SKM-1 (cell line): ENCODE measurements at regions not wholly inside any gene's neighbourhood (a gene's known extent, or its start where the extent isn't known, plus 50 kb on each side); places are given as distances from the start of the nearest gene placed in this dataset.
"Not testable (repeated sequence)": the region's sequence is repeated elsewhere in the genome, so short reads cannot be mapped to it uniquely, and the experiment has no call there.

ENCODE experiments used
- DNase-seq: peaks from one replicate; lab custom pipeline; 2025; ENCODE audit not compliant: unreplicated experiment; lab: John Stamatoyannopoulos, UW

DNA sequence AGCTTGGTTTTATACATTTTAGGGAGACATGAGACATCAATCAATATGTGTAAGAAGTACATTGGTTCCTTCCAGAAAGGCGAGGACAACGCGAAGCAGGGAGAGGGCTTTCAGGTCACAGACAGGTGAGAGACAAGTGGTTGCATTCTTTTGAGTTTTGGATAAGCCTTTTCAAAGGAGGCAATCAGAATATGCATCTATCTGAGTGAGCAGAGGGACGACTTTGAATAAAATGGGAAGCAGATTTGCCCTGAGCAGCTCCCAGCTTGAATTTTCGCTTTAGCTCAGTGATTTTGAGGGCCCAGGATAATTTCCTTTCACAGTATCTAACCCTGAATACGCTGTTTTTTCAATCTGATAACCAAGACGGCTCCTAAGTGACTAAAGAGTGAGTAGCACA is 82.5 kb upstream of the MYO3A start:
- DNase-seq, result no peak

GRCh38 chr10:25852364-25852941 is 81.6 kb upstream of the MYO3A start:
- DNase-seq, result no peak

DNA sequence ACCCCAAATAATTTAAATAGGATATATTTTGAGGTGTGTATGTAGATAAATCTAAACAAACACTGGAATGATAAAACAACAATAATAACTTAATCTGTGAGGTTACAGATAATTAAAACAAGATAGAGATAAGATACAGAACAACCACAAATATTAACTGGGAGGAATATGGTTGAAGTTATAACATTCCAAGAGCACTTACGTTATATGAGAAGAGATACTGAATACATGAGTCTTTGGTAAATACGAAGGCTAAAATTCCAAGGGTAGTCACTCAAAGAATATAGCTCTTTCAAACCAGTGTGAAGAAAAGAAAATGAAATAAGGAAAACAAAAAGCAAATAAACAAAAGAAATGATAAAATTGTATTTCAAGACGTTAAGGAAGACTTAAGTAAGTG is 76.0 kb upstream of the MYO3A start:
- DNase-seq, result no peak

DNA sequence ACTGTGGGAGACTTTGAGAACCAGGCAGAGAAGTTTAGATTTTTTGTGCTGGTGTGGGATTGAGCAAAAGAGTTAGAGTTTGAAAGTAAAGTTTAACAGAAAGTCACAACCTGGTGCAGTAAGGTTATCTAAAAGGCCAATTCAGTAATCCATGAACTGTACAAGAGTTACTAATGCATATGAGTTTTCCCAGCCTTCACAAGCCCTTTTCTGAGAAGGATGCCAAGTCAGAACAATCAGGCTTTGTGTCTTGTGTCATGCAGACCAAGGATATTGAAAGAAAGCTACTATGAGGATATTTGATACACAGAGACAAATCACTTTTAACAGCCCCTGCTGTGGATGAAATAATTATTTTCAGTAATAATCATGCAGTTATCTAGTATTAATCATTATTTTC is 68.8 kb upstream of the MYO3A start:
- DNase-seq, result no peak

DNA sequence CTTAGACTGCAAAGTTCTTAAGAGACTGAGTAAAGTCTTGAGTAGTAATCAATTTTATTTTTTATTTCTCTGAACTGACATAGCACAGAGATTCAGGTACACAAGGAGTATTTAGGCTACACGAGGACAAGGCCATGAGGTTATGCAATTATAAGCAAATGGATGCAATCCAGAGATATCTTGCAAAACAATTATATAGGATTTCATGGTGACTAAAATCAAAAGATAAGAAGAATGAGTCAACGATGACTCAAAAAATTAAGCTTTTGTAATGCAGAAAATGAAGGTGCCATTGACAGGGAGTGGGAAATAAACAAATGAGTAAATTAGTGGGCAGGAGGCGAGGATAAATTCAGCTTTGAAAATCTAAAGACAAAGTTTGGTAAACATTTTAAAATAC is 66.7 kb upstream of the MYO3A start:
- no peak for DNase-seq

DNA sequence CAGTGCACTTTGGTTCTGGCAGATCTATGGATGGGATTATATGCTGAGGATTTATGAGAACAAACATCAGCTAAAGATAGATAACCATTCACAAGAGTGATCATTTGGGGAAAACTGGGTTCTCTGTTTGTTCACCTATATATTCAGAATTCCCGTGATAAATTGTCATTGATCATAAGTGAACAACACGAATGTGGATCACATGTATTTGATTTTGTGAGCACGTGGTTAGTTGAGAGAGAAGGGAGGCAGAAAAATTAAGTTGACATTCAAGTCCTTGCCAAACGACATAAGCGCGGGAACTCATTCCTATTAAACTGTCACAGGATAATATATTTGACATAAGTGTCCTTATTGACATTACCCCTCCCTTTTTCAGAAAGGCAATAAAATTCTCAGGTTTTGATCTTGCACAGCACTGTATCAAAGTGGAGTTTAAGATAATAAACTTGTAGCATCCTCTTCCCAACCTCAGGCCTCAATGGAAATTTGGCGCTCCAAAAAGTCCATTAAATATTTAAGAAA is 64.9 kb upstream of the MYO3A start:
- DNase-seq, result no peak

DNA sequence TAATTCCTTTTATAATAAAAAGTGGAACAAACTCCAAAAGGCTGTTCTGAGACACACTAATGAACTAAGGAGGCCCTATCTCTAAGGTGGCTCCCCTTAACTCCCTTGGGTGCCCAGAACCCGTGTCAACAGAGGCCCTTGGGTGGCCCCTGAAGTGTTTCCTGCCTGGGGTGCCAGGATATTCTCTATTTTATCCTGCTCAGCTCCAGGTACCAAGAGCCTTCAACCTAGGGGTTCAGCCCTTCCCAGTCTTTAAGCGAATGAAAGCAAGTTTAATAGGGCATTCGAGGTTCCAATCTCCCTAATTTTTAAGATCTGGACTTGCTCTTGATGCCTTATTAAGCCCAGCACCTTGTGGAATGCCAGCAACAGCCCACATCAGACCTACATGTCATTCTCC is 64.4 kb upstream of the MYO3A start:
- no peak for DNase-seq

DNA sequence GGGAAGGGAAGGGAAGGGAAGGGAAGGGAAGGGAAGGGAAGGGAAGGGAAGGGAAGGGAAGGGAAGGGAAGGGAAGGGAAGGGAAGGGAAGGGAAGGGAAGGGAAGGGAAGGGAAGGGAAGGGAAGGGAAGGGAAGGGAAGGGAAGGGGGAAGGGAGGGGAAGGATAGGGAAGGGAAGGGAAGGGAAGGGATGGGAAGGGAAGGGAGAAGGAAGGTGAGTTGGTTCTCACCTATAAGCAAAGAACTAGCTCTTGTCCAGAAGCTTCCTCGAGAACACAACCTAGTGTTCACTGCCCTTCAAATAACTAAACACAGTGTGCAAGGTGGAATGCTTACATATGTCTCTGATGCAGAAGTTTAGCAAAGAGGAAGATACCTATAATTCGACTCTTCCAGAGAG is 59.6 kb upstream of the MYO3A start:
- not testable (repeated sequence) for DNase-seq

DNA sequence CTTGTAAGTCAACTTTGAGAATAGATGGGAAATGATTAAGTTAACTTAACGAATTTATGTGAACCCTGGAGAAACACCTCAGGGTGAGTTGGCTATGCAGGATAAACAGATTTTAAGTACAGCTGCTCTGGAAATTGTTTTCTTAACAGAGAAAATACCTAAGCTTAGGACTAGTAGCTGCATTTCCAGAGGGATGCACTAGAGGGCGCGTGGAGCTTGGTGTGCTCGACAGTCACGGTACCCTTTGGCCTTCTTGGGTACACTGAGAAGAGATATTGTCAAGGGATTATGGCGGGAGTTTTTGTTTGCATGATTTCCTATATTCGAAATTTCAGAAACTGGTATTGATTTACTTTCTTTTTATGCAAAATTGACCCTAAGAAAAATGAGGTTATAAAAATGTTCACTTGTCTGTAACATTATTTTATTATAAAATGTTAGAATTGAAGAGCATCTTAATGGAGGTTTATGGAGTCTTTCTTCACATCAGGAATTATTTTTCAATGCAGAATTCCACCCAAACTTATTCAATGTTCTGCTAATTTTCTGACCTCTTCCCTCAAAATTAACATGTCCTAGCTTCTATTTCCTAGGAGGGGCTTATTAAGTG is 58.4 kb upstream of the MYO3A start:
- DNase-seq, result peak; percentile 29

DNA sequence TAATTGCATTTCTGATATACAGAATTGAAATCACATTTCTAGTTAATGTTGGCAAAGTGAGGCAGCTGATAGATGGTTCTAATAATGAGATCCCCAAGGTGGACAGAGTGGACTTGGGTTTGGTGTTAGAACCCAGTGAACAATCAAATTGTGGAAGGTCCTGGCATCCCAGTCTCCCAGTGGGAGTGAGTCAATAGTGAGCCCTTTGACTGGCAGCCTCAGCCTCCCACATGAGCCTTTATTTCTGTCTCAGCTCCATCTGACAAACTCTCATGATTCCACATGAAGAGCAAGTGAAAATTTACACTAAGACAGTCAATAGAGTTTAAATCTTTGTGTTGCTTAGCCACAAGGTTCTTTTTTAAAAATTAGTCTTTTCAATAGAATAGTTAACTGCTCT is 56.7 kb upstream of the MYO3A start:
- DNase-seq, result no peak
